ENCODE measurements at regions not wholly inside any gene's neighbourhood (a gene's known extent, or its start where the extent isn't known, plus 50 kb on each side); places are given as distances from the start of the nearest gene placed in this dataset.

DNA sequence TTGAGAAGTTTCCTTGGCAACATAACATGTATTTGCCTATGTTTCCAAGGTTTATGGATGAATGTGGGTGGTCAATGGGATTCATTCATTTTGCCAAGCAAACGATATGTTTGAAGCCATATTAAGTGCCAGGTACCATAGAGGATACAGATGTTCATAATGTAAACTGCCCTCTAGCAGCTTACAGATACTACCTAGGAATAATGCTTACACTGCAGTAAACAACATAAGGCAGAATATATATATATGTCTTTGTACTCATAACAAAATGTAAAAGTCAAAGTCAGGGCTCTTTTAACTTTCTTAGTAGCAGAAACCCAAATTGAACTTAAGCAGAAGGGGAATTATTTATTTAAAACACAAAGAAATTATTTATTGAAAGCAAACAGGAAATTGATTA is 171.6 kb upstream of the TNP1 start:
- DNase-seq (ENCODE audit: low read depth): no peak
- TF ChIP-seq CTCF (IDR thresholded peaks at IDR 0.05; ENCODE audit: insufficient read depth, low read length): no peak
- H3K4me3 ChIP-seq (ENCODE audit: low read depth, low read length): no peak overlapping the region

- H3K4me3 ChIP-seq (ENCODE audit: low read depth, low read length): no peak overlapping the region
- DNase-seq (ENCODE audit: low read depth): no peak
- TF ChIP-seq CTCF (IDR thresholded peaks at IDR 0.05; ENCODE audit: insufficient read depth, low read length): no peak
These were observed 170.2 kb upstream of the TNP1 start for GRCh38 chr2:217030081-217030480.

- no peak for DNase-seq (ENCODE audit: low read depth)
- no peak overlapping the region for H3K4me3 ChIP-seq (ENCODE audit: low read depth, low read length)
- TF ChIP-seq CTCF (IDR thresholded peaks at IDR 0.05; ENCODE audit: insufficient read depth, low read length): no peak
These were observed 168.3 kb upstream of the TNP1 start for GRCh38 chr2:217028128-217028527.

- no peak overlapping the region for H3K4me3 ChIP-seq (ENCODE audit: low read depth, low read length)
- TF ChIP-seq CTCF (IDR thresholded peaks at IDR 0.05; ENCODE audit: insufficient read depth, low read length): no peak
- no peak for DNase-seq (ENCODE audit: low read depth)
These were observed 167.6 kb upstream of the TNP1 start for GRCh38 chr2:217027414-217027813.

GRCh38 chr2:217026569-217026968 is 166.7 kb upstream of the TNP1 start:
- TF ChIP-seq CTCF (IDR thresholded peaks at IDR 0.05; ENCODE audit: insufficient read depth, low read length): no peak
- no peak for DNase-seq (ENCODE audit: low read depth)

GRCh38 chr2:217026161-217026560 is 166.3 kb upstream of the TNP1 start:
- TF ChIP-seq CTCF (IDR thresholded peaks at IDR 0.05; ENCODE audit: insufficient read depth, low read length): no peak
- DNase-seq (ENCODE audit: low read depth): no peak

More at GRCh38 chr2:217026569-217026968, 166.7 kb upstream of the TNP1 start:
- H3K4me3 ChIP-seq (ENCODE audit: low read depth, low read length): no peak overlapping the region

GRCh38 chr2:217023611-217024010 is 163.7 kb upstream of the TNP1 start:
- H3K4me3 ChIP-seq (ENCODE audit: low read depth, low read length): no peak overlapping the region
- TF ChIP-seq CTCF (IDR thresholded peaks at IDR 0.05; ENCODE audit: insufficient read depth, low read length): no peak
- no peak for DNase-seq (ENCODE audit: low read depth)

More at GRCh38 chr2:217026161-217026560, 166.3 kb upstream of the TNP1 start:
- no peak overlapping the region for H3K4me3 ChIP-seq (ENCODE audit: low read depth, low read length)

All from fibroblast of the aortic adventitia (primary cell).